KMS-11 (cell line): ENCODE measurements at regions not wholly inside any gene's neighbourhood (a gene's known extent, or its start where the extent isn't known, plus 50 kb on each side); places are given as distances from the start of the nearest gene placed in this dataset.

ENCODE experiments used
- H2AFZ ChIP-seq: fragments of 200-600 bp; sonication (generic); 2 replicates; pipeline ENCODE4 v1.6.1; 2016; ENCODE audit warnings: antibody characterized with exemption, mixed run types, low read depth
- H3K27ac ChIP-seq: fragments of 200-600 bp; sonication (generic); 2 replicates; pipeline ENCODE4 v1.6.1; 2016; ENCODE audit warnings: mild to moderate bottlenecking, mixed run types
- H3K27me3 ChIP-seq: fragments of 200-600 bp; sonication (generic); 2 replicates; pipeline ENCODE4 v1.6.1; 2017; ENCODE audit warnings: mild to moderate bottlenecking, low read depth, mixed run types, moderate library complexity; ENCODE audit not compliant: insufficient read depth
- H3K36me3 ChIP-seq: fragments of 200-600 bp; sonication (generic); 2 replicates; pipeline ENCODE4 v1.6.1; 2017; ENCODE audit warnings: mild to moderate bottlenecking, mixed run types; ENCODE audit not compliant: insufficient read depth
- H3K4me1 ChIP-seq: fragments of 200-600 bp; sonication (generic); 2 replicates; pipeline ENCODE4 v1.6.1; 2016; ENCODE audit warnings: mild to moderate bottlenecking, low read depth, mixed run types; ENCODE audit not compliant: poor library complexity, severe bottlenecking
- H3K4me2 ChIP-seq: fragments of 200-600 bp; sonication (generic); 2 replicates; pipeline ENCODE4 v1.7.0; 2016; ENCODE audit warnings: mild to moderate bottlenecking, mixed run types
- H3K4me3 ChIP-seq: fragments of 200-600 bp; sonication (generic); IDR thresholded peaks from 2 replicates; pipeline ENCODE4 v1.6.1; 2017; ENCODE audit warnings: low read depth, low read length, mixed read lengths; ENCODE audit not compliant: insufficient read depth
- H3K79me2 ChIP-seq: fragments of 200-600 bp; sonication (generic); 2 replicates; pipeline ENCODE4 v1.6.1; 2016; ENCODE audit warnings: low read depth, mixed run types; ENCODE audit not compliant: insufficient read depth
- H3K9ac ChIP-seq: fragments of 200-600 bp; sonication (generic); 2 replicates; pipeline ENCODE4 v1.6.1; 2016; ENCODE audit warnings: mild to moderate bottlenecking, mixed run types
- H4K20me1 ChIP-seq: fragments of 200-600 bp; sonication (generic); 2 replicates; pipeline ENCODE4 v1.6.1; 2016; ENCODE audit warnings: mild to moderate bottlenecking, mixed run types; ENCODE audit not compliant: insufficient read depth
- CTCF ChIP-seq: fragments of 200-600 bp; sonication (generic); conservative IDR thresholded peaks from 2 replicates; pipeline ENCODE4 v1.6.1; 2017; ENCODE audit warnings: low read depth, mild to moderate bottlenecking, antibody characterized with exemption, low read length, moderate library complexity, mixed read lengths

- H3K79me2 ChIP-seq: no peaks in the 10 kb centered on the region
- no peaks in the 10 kb centered on the region for H3K36me3 ChIP-seq
- H3K27me3 ChIP-seq: no peaks in the 10 kb centered on the region
- no peak overlapping the region for H3K4me3 ChIP-seq
- H3K27ac ChIP-seq: no peak overlapping the region
- no peak overlapping the region for H3K9ac ChIP-seq
- H3K4me1 ChIP-seq: no peaks in the 10 kb centered on the region
- H2AFZ ChIP-seq: no peak overlapping the region
- no peak overlapping the region for H3K4me2 ChIP-seq
- no peak for TF ChIP-seq CTCF
- no peaks in the 10 kb centered on the region for H4K20me1 ChIP-seq
These were observed 91.8 kb downstream of the SIK1 start for GRCh38 chr21:43335119-43335518.

GRCh38 chr21:43334214-43334958 lies 92.5 kb downstream of the SIK1 start:
- H3K4me3 ChIP-seq: no peak overlapping the region
- no peak overlapping the region for H3K9ac ChIP-seq

GRCh38 chr21:43333298-43334062 lies 93.5 kb downstream of the SIK1 start:
- Histone ChIP-seq H3K27ac (no peak overlapping the region), H4K20me1 (no peaks in the 10 kb centered on the region), H3K79me2 (no peaks in the 10 kb centered on the region), H3K36me3 (no peaks in the 10 kb centered on the region), H3K9ac (no peak overlapping the region), H3K4me2 (no peak overlapping the region), H3K4me1 (no peaks in the 10 kb centered on the region), H3K4me3 (no peak overlapping the region), H2AFZ (no peak overlapping the region), H3K27me3 (no peaks in the 10 kb centered on the region)
- no peak for TF ChIP-seq CTCF

More at GRCh38 chr21:43334214-43334958, 92.5 kb downstream of the SIK1 start:
- H3K36me3 ChIP-seq: no peaks in the 10 kb centered on the region
- no peak overlapping the region for H3K27ac ChIP-seq
- H3K27me3 ChIP-seq: no peaks in the 10 kb centered on the region
- TF ChIP-seq CTCF: no peak
- no peaks in the 10 kb centered on the region for H3K4me1 ChIP-seq
- no peaks in the 10 kb centered on the region for H3K79me2 ChIP-seq
- H2AFZ ChIP-seq: no peak overlapping the region
- H4K20me1 ChIP-seq: no peaks in the 10 kb centered on the region
- no peak overlapping the region for H3K4me2 ChIP-seq

GRCh38 chr21:43332861-43333297 lies 94.1 kb downstream of the SIK1 start:
- no peak overlapping the region for H2AFZ ChIP-seq
- no peak overlapping the region for H3K27ac ChIP-seq

More at GRCh38 chr21:43332861-43333297, 94.1 kb downstream of the SIK1 start:
- no peak overlapping the region for H3K9ac ChIP-seq
- no peaks in the 10 kb centered on the region for H3K79me2 ChIP-seq
- no peaks in the 10 kb centered on the region for H3K27me3 ChIP-seq
- H3K4me1 ChIP-seq: no peaks in the 10 kb centered on the region
- no peak overlapping the region for H3K4me3 ChIP-seq
- H3K4me2 ChIP-seq: no peak overlapping the region
- no peak for TF ChIP-seq CTCF
- H4K20me1 ChIP-seq: no peaks in the 10 kb centered on the region
- no peaks in the 10 kb centered on the region for H3K36me3 ChIP-seq
